ENCODE measurements at regions not wholly inside any gene's neighbourhood (a gene's known extent, or its start where the extent isn't known, plus 50 kb on each side); places are given as distances from the start of the nearest gene placed in this dataset.

DNA sequence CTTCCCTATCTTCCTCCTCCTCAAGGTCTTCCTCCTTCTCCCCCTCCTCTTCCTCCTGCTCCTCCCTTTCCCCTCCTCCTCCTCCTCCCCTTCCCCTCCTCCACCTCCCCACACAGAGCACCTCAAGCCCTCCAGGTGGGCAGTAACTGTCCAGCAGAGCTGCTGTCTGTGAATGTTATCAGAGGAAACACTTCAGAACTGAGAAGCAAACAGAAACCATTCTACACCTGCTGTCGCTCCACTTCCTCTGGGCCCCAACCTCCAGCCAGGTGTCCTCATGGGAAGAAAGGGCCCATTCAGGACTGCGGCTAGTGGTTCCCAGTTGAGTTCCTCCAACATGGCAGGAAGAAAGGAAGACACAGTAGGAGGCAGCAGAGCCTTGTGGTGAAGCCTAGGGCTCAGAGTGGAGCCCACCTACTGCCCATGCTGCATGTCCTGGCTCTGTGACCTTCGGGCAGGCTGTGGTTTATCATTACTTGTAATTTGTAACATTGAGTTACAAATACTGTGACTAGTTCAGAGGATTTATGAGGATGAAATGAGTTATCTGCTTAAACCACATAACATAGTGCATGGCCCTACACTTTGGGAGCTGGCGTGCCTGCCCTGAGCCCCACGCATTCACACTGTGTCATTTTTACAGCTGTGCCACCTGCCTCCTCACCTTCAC lies 165.9 kb upstream of the ID2 start:
- WGBS, 5 donors = 64 to 76% (median 69%) methylated on average over 5 of the region's 5 CpGs
- Histone ChIP-seq H3K9me3 (peaks cover 0 to 11% (median 5%) of the 10 kb centered on the region in 4 donors), H3K4me1 (peaks cover 0 to 13% (median 6%) of the 10 kb centered on the region in 4 donors), H3K4me3 (no peak overlapping the region), H3K36me3 (no peaks in the 10 kb centered on the region), H3K27ac (peak overlapping the region; percentile 9 to 70 (median 58)), H3K27me3 (no peaks in the 10 kb centered on the region)
- peak in 1 of 2 donors; percentile 67 for DNase-seq
- no peak for TF ChIP-seq EP300 (IDR thresholded peaks at IDR 0.05)
- TF ChIP-seq, protein P1, sequence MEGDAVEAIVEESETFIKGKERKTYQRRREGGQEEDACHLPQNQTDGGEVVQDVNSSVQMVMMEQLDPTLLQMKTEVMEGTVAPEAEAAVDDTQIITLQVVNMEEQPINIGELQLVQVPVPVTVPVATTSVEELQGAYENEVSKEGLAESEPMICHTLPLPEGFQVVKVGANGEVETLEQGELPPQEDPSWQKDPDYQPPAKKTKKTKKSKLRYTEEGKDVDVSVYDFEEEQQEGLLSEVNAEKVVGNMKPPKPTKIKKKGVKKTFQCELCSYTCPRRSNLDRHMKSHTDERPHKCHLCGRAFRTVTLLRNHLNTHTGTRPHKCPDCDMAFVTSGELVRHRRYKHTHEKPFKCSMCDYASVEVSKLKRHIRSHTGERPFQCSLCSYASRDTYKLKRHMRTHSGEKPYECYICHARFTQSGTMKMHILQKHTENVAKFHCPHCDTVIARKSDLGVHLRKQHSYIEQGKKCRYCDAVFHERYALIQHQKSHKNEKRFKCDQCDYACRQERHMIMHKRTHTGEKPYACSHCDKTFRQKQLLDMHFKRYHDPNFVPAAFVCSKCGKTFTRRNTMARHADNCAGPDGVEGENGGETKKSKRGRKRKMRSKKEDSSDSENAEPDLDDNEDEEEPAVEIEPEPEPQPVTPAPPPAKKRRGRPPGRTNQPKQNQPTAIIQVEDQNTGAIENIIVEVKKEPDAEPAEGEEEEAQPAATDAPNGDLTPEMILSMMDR (IDR thresholded peaks at IDR 0.05) = no peak
- TF ChIP-seq POLR2AphosphoS5 (IDR thresholded peaks at IDR 0.05) = no peak
- TF ChIP-seq POLR2A (IDR thresholded peaks at IDR 0.05) = no peak
- intact Hi-C loops (cut with DNase I; ENCODE audit: low total_unique reads) = no loop called here

DNA sequence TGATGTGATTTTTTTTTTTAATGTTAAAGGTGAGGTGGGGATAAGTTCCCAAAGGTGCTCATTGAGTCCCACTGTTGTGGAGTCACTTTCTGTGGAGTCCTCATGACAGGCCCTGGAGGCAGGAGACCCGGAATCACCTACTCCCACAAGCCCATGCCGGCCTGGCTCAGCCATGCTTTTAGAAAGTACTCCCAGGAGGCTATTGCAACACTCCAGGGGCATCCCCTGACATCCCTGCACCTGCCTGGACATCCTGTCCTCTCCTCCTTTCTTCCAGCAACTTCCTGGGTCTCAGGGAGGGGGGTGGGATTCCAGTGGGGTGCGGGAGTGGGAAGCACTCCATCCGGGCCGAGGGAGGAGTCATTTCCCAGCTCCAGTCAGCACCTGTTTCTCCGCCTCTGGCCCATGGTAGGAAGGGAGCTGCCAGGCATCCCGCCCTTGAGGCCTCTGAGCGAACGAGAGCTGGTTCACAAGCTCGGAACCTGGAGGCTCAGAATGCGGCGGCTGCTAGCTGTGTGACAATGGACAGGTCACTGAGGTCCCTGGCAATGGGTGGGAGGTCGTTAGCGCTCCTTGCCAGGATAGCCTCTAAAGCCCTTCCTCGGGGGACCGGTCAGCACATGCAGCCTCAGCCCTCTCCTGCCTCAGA lies 163.9 kb upstream of the ID2 start:
- Histone ChIP-seq H3K27ac (no peak overlapping the region), H3K9me3 (peaks cover 0 to 11% (median 5%) of the 10 kb centered on the region in 4 donors), H3K4me3 (no peak overlapping the region), H3K27me3 (no peaks in the 10 kb centered on the region), H3K4me1 (peaks cover 0 to 16% (median 6%) of the 10 kb centered on the region in 4 donors), H3K36me3 (no peaks in the 10 kb centered on the region)
- TF ChIP-seq, protein P1 (IDR thresholded peaks at IDR 0.05) = no peak
- TF ChIP-seq EP300 (IDR thresholded peaks at IDR 0.05) (no peak), POLR2AphosphoS5 (IDR thresholded peaks at IDR 0.05) (no peak), POLR2A (IDR thresholded peaks at IDR 0.05) (no peak)
- DNase-seq = no peak
- intact Hi-C loops (cut with DNase I; ENCODE audit: low total_unique reads) = no loop called here
- WGBS, 5 donors = 85 to 94% (median 91%) methylated on average over 12 to 16 of the region's 16 CpGs

DNA sequence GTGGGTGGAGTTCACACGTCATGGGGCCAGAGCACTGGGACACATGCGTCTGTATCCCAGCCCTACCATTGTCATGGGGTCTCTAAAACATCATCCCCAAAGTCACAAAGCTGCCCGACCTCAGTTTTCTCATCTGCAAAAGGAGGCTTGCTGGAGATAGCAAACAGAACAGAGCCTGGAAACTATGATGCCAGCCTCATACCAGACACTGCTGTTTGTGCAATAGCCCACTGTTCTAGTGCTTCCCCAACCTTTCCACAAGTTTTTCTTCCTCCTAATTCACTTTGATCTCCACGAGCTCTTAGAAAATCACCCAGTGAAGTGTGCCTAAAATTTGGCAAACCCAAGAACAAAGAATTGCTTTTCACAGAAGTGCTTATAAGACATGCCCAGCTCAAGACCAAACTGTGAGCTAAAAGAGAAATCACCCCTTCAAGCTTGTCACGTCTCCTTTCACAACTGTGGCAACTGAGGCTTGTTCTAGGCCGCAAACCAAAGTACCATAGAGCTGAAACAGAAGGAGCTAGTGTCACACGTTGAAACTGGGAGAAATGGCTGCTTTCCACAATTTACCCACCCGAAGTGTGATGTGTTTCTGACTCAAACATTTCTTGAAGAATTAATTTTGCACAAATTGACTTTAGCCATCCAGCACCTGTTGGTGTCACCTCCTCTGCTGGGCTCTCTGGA lies 162.7 kb upstream of the ID2 start:
- Histone ChIP-seq H3K27me3 (no peaks in the 10 kb centered on the region), H3K9me3 (peaks cover 0 to 6% (median 3%) of the 10 kb centered on the region in 4 donors), H3K27ac (peak overlapping the region in 1 of 5 donors; percentile 26), H3K4me3 (no peak overlapping the region), H3K4me1 (peaks cover 0 to 20% (median 6%) of the 10 kb centered on the region in 4 donors), H3K36me3 (no peaks in the 10 kb centered on the region)
- TF ChIP-seq, protein P1 (IDR thresholded peaks at IDR 0.05) = no peak
- TF ChIP-seq POLR2A (IDR thresholded peaks at IDR 0.05) = no peak
- no peak for TF ChIP-seq EP300 (IDR thresholded peaks at IDR 0.05)
- no peak for TF ChIP-seq POLR2AphosphoS5 (IDR thresholded peaks at IDR 0.05)
- no peak for DNase-seq
- intact Hi-C loops (cut with DNase I; ENCODE audit: low total_unique reads) = no loop called here
- 81 to 89% (median 85%) methylated on average over 8 of the region's 8 CpGs for WGBS, 5 donors

DNA sequence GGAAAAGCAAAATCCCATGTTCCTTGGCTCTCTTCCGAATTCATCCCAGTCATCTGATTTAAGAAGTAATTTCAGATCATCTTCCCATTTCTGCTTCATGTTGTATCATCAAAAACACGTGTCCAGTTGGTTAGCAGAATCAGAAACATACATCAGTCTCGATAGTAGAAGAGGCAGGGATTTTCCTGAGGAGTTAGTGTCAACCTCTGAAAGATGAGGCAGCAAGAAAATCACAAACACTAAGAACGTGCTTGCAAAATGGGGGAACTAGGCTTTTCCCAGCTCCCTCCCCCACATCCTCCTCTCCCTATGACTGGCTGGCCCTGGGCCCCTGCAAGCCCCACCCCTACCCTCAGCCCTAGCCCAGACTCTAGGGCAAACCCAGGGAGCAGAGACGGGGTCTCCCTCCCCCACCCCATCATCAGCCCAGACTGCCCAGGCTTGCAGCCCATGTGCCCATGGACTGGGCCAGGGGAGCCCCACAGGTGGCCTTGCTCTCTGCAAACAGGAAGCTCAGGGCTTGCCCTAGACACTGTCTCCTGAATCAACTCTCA lies 161.0 kb upstream of the ID2 start:
- Histone ChIP-seq H3K27ac (no peak overlapping the region), H3K4me1 (peaks cover 8 to 20% (median 15%) of the 10 kb centered on the region in 4 donors), H3K9me3 (no peaks in the 10 kb centered on the region), H3K4me3 (no peak overlapping the region), H3K36me3 (no peaks in the 10 kb centered on the region), H3K27me3 (no peaks in the 10 kb centered on the region)
- DNase-seq = no peak
- 80 to 90% (median 84%) methylated on average over 5 of the region's 5 CpGs for WGBS, 5 donors
- TF ChIP-seq POLR2A (IDR thresholded peaks at IDR 0.05) = no peak
- TF ChIP-seq, protein P1 (IDR thresholded peaks at IDR 0.05) = no peak
- TF ChIP-seq POLR2AphosphoS5 (IDR thresholded peaks at IDR 0.05) = no peak
- no peak for TF ChIP-seq EP300 (IDR thresholded peaks at IDR 0.05)
- intact Hi-C loops (cut with DNase I; ENCODE audit: low total_unique reads) = no loop called here
